Peyer's patch (tissue), 4 donors: ENCODE measurements at regions not wholly inside any gene's neighbourhood (a gene's known extent, or its start where the extent isn't known, plus 50 kb on each side); places are given as distances from the start of the nearest gene placed in this dataset.

ENCODE experiments used
- DNase-seq, 3 donors: peaks; one replicate each; pipeline ENCODE4 v3.0.0-alpha.2; 2017 to 2019
- H3K27ac ChIP-seq, 4 donors: fragments of 200-600 bp; sonication (generic); one replicate each; pipeline ENCODE4 v1.5.1; 2016 to 2019
- H3K27me3 ChIP-seq, 2 donors: fragments of 200-600 bp; sonication (generic); one replicate each; pipeline ENCODE4 v1.5.1; 2019
- H3K36me3 ChIP-seq, 3 donors: fragments of 200-600 bp; sonication (generic); one replicate each; pipeline ENCODE4 v1.5.1; 2016 to 2019
- H3K4me1 ChIP-seq, 4 donors: fragments of 200-600 bp; sonication (generic); one replicate each; pipeline ENCODE4 v1.5.1; 2016 to 2019
- H3K4me3 ChIP-seq, 4 donors: fragments of 200-600 bp; sonication (generic); 1 replicate in 3 of 4; 2 replicates in 1 of 4; pipeline ENCODE4 v1.5.1; 2016 to 2019; ENCODE audit warnings: mild to moderate bottlenecking in 1 of 4
- H3K9me3 ChIP-seq, 4 donors: fragments of 200-600 bp; sonication (generic); one replicate each; pipeline ENCODE4 v1.5.1; 2016 to 2019; ENCODE audit warnings: mild to moderate bottlenecking in 1 of 4
- POLR2A ChIP-seq, 2 donors: fragments of 450-650 bp; IDR thresholded peaks; one replicate each; pipeline ENCODE4 v1.5.1; 2017; ENCODE audit warnings: antibody characterized with exemption in 2 of 2, mild to moderate bottlenecking in 2 of 2, moderate library complexity in 2 of 2
- TF ChIP-seq, protein P1 (sequence below), 6 experiments: fragments of 450-650 bp in 4 of 6; fragments of 200-600 bp in 2 of 6; sonication (generic) in 1 of 6; IDR thresholded peaks; one replicate each; pipeline ENCODE4 v1.5.1; 2017 to 2019; ENCODE audit warnings: antibody characterized with exemption in 6 of 6, mild to moderate bottlenecking in 3 of 6, moderate library complexity in 1 of 6

DNA sequence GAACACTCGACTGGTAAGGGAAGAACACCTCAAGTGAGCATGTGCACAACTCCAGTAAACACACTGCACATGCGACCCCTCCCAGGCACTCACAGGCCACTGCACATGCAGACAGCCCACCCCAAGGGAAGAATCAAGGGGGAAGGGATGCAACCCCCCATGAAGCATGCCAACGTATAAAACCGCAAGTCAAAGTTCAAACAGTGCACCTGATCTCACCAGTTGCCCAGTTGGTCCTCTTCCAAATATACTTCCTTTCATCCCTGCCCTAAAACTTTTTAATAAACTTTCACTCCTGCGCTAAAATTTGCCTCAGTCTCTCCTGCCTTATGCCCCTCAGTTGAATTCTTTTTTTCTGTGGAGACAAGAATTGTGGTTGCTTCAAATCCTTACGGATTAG is 51.0 kb upstream of the TOM1L1 start:
- no peak overlapping the region for H3K27ac ChIP-seq
- H3K36me3 ChIP-seq: no peaks in the 10 kb centered on the region
- DNase-seq: no peak
- no peaks in the 10 kb centered on the region for H3K4me1 ChIP-seq
- no peaks in the 10 kb centered on the region for H3K9me3 ChIP-seq
- TF ChIP-seq POLR2A (IDR thresholded peaks at IDR 0.05): no peak
- TF ChIP-seq, protein P1, sequence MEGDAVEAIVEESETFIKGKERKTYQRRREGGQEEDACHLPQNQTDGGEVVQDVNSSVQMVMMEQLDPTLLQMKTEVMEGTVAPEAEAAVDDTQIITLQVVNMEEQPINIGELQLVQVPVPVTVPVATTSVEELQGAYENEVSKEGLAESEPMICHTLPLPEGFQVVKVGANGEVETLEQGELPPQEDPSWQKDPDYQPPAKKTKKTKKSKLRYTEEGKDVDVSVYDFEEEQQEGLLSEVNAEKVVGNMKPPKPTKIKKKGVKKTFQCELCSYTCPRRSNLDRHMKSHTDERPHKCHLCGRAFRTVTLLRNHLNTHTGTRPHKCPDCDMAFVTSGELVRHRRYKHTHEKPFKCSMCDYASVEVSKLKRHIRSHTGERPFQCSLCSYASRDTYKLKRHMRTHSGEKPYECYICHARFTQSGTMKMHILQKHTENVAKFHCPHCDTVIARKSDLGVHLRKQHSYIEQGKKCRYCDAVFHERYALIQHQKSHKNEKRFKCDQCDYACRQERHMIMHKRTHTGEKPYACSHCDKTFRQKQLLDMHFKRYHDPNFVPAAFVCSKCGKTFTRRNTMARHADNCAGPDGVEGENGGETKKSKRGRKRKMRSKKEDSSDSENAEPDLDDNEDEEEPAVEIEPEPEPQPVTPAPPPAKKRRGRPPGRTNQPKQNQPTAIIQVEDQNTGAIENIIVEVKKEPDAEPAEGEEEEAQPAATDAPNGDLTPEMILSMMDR (IDR thresholded peaks at IDR 0.05): no peak
- no peaks in the 10 kb centered on the region for H3K27me3 ChIP-seq
- no peak overlapping the region for H3K4me3 ChIP-seq
